OCI-LY1 (cell line): ENCODE measurements at regions not wholly inside any gene's neighbourhood (a gene's known extent, or its start where the extent isn't known, plus 50 kb on each side); places are given as distances from the start of the nearest gene placed in this dataset.

ENCODE experiments used
- H2AFZ ChIP-seq: fragments of 200-600 bp; sonication (generic), shearing (Covaris generic); 2 replicates; pipeline ENCODE4 v1.6.0; 2014; ENCODE audit warnings: antibody characterized with exemption, mild to moderate bottlenecking, low read length
- H3F3A ChIP-seq: fragments of 200-600 bp; sonication (generic), shearing (Covaris generic); 2 replicates; pipeline ENCODE4 v1.6.0; 2014; ENCODE audit warnings: mild to moderate bottlenecking, antibody characterized with exemption, low read length, moderate library complexity; ENCODE audit not compliant: insufficient read depth
- H3K27ac ChIP-seq: fragments of 200-600 bp; sonication (generic); 2 replicates; pipeline ENCODE4 v1.5.1; 2014; ENCODE audit warnings: low read length, mixed run types, mild to moderate bottlenecking, low read depth; ENCODE audit not compliant: poor library complexity, severe bottlenecking
- H3K27me3 ChIP-seq: fragments of 200-600 bp; sonication (generic); 2 replicates; pipeline ENCODE4 v1.6.0; 2014; ENCODE audit warnings: antibody characterized with exemption, mild to moderate bottlenecking, low read length, moderate library complexity; ENCODE audit not compliant: insufficient read depth
- H3K36me3 ChIP-seq: fragments of 200-600 bp; sonication (generic); 2 replicates; pipeline ENCODE4 v1.6.1; 2014; ENCODE audit warnings: mild to moderate bottlenecking, antibody characterized with exemption, low read length, moderate library complexity, mixed read lengths; ENCODE audit not compliant: insufficient read depth
- H3K4me1 ChIP-seq: fragments of 200-600 bp; sonication (generic); 2 replicates; pipeline ENCODE4 v1.5.1; 2014; ENCODE audit warnings: mild to moderate bottlenecking, low read length, moderate library complexity; ENCODE audit not compliant: insufficient read depth, severe bottlenecking
- H3K4me2 ChIP-seq: fragments of 200-600 bp; sonication (generic), shearing (Covaris generic); 2 replicates; pipeline ENCODE4 v1.6.1; 2014; ENCODE audit warnings: low read length
- H3K4me3 ChIP-seq: fragments of 200-600 bp; sonication (generic); 2 replicates; pipeline ENCODE4 v1.5.1; 2014; ENCODE audit warnings: low read length, low read depth, mild to moderate bottlenecking, mixed read lengths; ENCODE audit not compliant: poor library complexity, severe bottlenecking
- H3K79me2 ChIP-seq: fragments of 200-600 bp; shearing (Covaris generic); 2 replicates; pipeline ENCODE4 v1.6.1; 2016; ENCODE audit warnings: mixed run types, low read length, mixed read lengths; ENCODE audit not compliant: insufficient read depth
- H3K9ac ChIP-seq: fragments of 200-600 bp; sonication (generic), shearing (Covaris generic); 2 replicates; pipeline ENCODE4 v1.6.1; 2014; ENCODE audit warnings: mild to moderate bottlenecking, low read length, mixed read lengths
- H3K9me2 ChIP-seq: fragments of 200-600 bp; sonication (generic), shearing (Covaris generic); 2 replicates; pipeline ENCODE4 v1.6.1; 2014; ENCODE audit warnings: low read depth, mild to moderate bottlenecking, low read length, mixed read lengths
- H3K9me3 ChIP-seq: fragments of 200-600 bp; shearing (Covaris generic); 2 replicates; pipeline ENCODE4 v1.6.1; 2014; ENCODE audit warnings: low read length, mixed read lengths
- H4K20me1 ChIP-seq: fragments of 200-600 bp; sonication (generic), shearing (Covaris generic); 2 replicates; pipeline ENCODE4 v1.6.0; 2016; ENCODE audit warnings: mild to moderate bottlenecking, low read length; ENCODE audit not compliant: insufficient read depth
- CTCF ChIP-seq: fragments of 200-600 bp; sonication (generic), shearing (Covaris generic); IDR thresholded peaks from 2 replicates; pipeline ENCODE4 v1.5.1; 2017; ENCODE audit warnings: mild to moderate bottlenecking, antibody characterized with exemption, low read length, moderate library complexity, mixed read lengths
- EZH2 ChIP-seq: fragments of 200-600 bp; sonication (generic), shearing (Covaris generic); IDR thresholded peaks from 2 replicates; pipeline ENCODE4 v1.8.0; 2017; ENCODE audit warnings: borderline replicate concordance, mixed run types, mild to moderate bottlenecking, antibody characterized with exemption, low read length, moderate library complexity, mixed read lengths

GRCh38 chr6:81819767-81820166 is 67.3 kb upstream of the TENT5A start:
- Histone ChIP-seq H3K4me1 (no peaks in the 10 kb centered on the region), H3K9ac (no peak overlapping the region), H4K20me1 (no peaks in the 10 kb centered on the region), H3K79me2 (no peaks in the 10 kb centered on the region), H3K27me3 (no peaks in the 10 kb centered on the region), H3K27ac (no peak overlapping the region), H3K9me3 (no peaks in the 10 kb centered on the region), H2AFZ (no peak overlapping the region), H3K36me3 (no peaks in the 10 kb centered on the region), H3K4me2 (no peak overlapping the region), H3K9me2 (no peaks in the 10 kb centered on the region), H3K4me3 (no peak overlapping the region), H3F3A (no peaks in the 10 kb centered on the region)
- TF ChIP-seq EZH2 (no peak), CTCF (no peak)

GRCh38 chr6:81818901-81819361 is 66.5 kb upstream of the TENT5A start:
- H3K4me2 ChIP-seq, result no peak overlapping the region
- no peaks in the 10 kb centered on the region for H3F3A ChIP-seq

GRCh38 chr6:81816380-81816779 is 63.9 kb upstream of the TENT5A start:
- no peaks in the 10 kb centered on the region for H3K79me2 ChIP-seq
- no peak overlapping the region for H3K4me3 ChIP-seq
- H3K27ac ChIP-seq, result no peak overlapping the region
- no peaks in the 10 kb centered on the region for H3F3A ChIP-seq
- H4K20me1 ChIP-seq, result no peaks in the 10 kb centered on the region
- no peaks in the 10 kb centered on the region for H3K4me1 ChIP-seq
- H3K36me3 ChIP-seq, result no peaks in the 10 kb centered on the region
- no peaks in the 10 kb centered on the region for H3K27me3 ChIP-seq
- no peaks in the 10 kb centered on the region for H3K9me3 ChIP-seq
- H3K9ac ChIP-seq, result no peak overlapping the region
- TF ChIP-seq CTCF (no peak), EZH2 (no peak)
- no peaks in the 10 kb centered on the region for H3K9me2 ChIP-seq
- no peak overlapping the region for H3K4me2 ChIP-seq
- no peak overlapping the region for H2AFZ ChIP-seq

More at GRCh38 chr6:81818901-81819361, 66.5 kb upstream of the TENT5A start:
- no peaks in the 10 kb centered on the region for H3K4me1 ChIP-seq
- H4K20me1 ChIP-seq, result no peaks in the 10 kb centered on the region
- H3K9me2 ChIP-seq, result no peaks in the 10 kb centered on the region
- no peaks in the 10 kb centered on the region for H3K36me3 ChIP-seq
- no peak overlapping the region for H3K27ac ChIP-seq
- H3K27me3 ChIP-seq, result no peaks in the 10 kb centered on the region
- no peak overlapping the region for H3K4me3 ChIP-seq
- H3K9ac ChIP-seq, result no peak overlapping the region
- no peak overlapping the region for H2AFZ ChIP-seq
- no peaks in the 10 kb centered on the region for H3K9me3 ChIP-seq
- TF ChIP-seq EZH2 (no peak), CTCF (no peak)
- no peaks in the 10 kb centered on the region for H3K79me2 ChIP-seq
